GM10248 (cell line): ENCODE measurements at regions not wholly inside any gene's neighbourhood (a gene's known extent, or its start where the extent isn't known, plus 50 kb on each side); places are given as distances from the start of the nearest gene placed in this dataset.

Source experiments
- CTCF ChIA-PET: fragments of 300-600 bp; sonication (Branson Sonifier 250); formaldehyde crosslinking; extraction: SDS; loops from one replicate; lab custom pipeline; 2021; ENCODE audit warnings: antibody characterized with exemption; lab: Yijun Ruan, JAX
- POLR2A ChIA-PET: fragments of 350-650 bp; sonication (Branson Sonifier 250); formaldehyde crosslinking; extraction: SDS; loops from one replicate; lab custom pipeline; 2020; ENCODE audit warnings: antibody characterized with exemption; lab: Yijun Ruan, JAX
- DNase-seq: peaks from one replicate; pipeline ENCODE4 v3.0.0; 2012; ENCODE audit errors: extremely low spot score
- TF ChIP-seq, protein P1 (sequence below): IDR thresholded peaks from 2 replicates; pipeline ENCODE4 v1.5.1; 2012; ENCODE audit warnings: mild to moderate bottlenecking, low read depth; ENCODE audit errors: extremely low read depth, missing control alignments, control extremely low read depth

- POLR2A ChIA-PET: no interaction called here
- no peak for DNase-seq
- CTCF ChIA-PET: no interaction called here
- TF ChIP-seq, protein P1, sequence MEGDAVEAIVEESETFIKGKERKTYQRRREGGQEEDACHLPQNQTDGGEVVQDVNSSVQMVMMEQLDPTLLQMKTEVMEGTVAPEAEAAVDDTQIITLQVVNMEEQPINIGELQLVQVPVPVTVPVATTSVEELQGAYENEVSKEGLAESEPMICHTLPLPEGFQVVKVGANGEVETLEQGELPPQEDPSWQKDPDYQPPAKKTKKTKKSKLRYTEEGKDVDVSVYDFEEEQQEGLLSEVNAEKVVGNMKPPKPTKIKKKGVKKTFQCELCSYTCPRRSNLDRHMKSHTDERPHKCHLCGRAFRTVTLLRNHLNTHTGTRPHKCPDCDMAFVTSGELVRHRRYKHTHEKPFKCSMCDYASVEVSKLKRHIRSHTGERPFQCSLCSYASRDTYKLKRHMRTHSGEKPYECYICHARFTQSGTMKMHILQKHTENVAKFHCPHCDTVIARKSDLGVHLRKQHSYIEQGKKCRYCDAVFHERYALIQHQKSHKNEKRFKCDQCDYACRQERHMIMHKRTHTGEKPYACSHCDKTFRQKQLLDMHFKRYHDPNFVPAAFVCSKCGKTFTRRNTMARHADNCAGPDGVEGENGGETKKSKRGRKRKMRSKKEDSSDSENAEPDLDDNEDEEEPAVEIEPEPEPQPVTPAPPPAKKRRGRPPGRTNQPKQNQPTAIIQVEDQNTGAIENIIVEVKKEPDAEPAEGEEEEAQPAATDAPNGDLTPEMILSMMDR: no peak
These were observed 130.6 kb upstream of the ATP6AP2 start for GRCh38 chrX:40449956-40450706.

DNA sequence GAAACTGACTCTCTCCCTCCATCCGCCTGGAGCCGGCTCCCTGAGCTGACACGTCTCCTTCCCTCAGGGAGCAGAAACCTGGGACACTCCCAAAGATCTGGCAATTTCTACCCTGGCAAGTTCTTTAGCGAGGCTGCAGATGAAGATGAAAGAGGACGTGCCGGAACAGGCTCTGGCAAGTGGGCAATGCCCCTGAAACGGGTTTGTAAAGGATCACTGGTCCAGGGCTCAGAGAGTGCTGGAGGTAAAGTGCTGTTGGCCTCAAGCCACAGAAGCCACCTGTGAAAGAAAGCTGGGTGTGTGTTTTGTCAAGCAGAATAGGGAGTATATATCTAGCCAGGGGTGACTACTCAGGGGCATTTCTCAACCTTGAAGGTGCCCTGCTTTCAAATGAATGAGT lies 131.4 kb upstream of the ATP6AP2 start:
- TF ChIP-seq, protein P1: no peak
- CTCF ChIA-PET: no interaction called here
- POLR2A ChIA-PET: no interaction called here

DNA sequence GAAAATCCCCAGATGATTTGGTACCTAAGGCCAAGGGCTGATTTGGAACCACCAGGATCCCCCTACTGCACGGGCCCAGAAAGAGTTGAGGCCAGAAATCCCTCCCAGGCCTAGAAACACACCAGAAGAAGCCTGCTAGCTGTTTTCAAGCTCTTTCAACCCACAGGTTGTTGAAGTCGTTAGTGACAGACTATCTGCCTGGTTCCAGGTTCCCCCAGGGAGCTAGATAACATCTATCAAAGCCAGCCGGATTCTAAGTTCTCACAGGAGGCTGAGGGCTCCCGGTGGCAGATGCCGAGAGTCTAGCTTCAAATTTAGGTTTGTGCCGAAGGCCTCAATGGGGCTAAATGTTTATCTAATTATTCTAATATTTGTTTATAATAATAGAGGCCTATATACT lies 132.0 kb upstream of the ATP6AP2 start:
- DNase-seq: no peak
- ChIA-PET CTCF (no interaction called here), POLR2A (no interaction called here)
- TF ChIP-seq, protein P1: no peak

More for the DNA sequence above, 131.4 kb upstream of the ATP6AP2 start:
- no peak for DNase-seq

- TF ChIP-seq, protein P1: no peak
- DNase-seq: no peak
- ChIA-PET POLR2A (no interaction called here), CTCF (no interaction called here)
These were observed 133.8 kb upstream of the ATP6AP2 start for GRCh38 chrX:40446921-40447320.

- ChIA-PET POLR2A (no interaction called here), CTCF (no interaction called here)
- no peak for DNase-seq
These were observed 135.1 kb upstream of the ATP6AP2 start for GRCh38 chrX:40445691-40446090.

DNA sequence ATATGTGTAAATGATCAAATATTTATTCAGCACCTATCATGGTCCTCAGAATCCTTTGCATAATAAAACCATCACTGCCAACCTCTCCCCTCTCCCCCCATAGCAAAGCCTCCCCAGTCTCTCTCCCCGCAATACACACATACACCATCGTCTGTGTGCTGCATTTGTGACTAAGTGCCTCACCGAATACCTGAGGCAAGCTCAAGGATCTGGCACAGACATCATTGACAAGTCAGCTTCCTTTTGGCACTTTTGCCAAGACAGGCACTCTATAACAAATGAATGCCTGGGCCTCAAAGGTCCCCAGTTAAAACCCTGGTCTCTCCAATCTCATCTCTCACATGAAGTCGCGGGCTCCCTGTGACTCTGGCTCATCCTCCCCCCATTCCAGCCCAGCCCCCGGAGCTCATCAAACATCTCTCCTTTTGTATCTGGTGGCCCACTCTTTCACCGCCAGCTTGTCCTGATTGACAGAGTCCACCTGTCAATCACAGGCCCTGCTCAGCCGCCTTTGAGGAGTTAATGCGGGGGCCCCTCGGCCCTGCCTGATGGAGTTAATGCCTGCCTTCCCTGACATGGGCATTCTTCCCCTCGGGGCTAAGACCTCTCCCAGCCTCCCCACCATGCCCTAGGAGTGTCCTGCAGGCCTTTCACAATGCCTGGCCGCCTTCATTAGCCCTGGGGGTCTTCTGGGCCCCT lies 135.8 kb upstream of the ATP6AP2 start:
- ChIA-PET CTCF (no interaction called here), POLR2A (no interaction called here)
- TF ChIP-seq, protein P1: no peak
- no peak for DNase-seq

More at GRCh38 chrX:40445691-40446090, 135.1 kb upstream of the ATP6AP2 start:
- TF ChIP-seq, protein P1: no peak
